Astrocyte (in vitro differentiated cells and primary cell): ENCODE measurements at regions not wholly inside any gene's neighbourhood (a gene's known extent, or its start where the extent isn't known, plus 50 kb on each side); places are given as distances from the start of the nearest gene placed in this dataset.

ENCODE experiments used
- EZH2 ChIP-seq: IDR thresholded peaks from 2 replicates; pipeline ENCODE4 v1.6.1; 2012; ENCODE audit warnings: mild to moderate bottlenecking, low read length, inconsistent platforms; ENCODE audit not compliant: insufficient read depth
- TF ChIP-seq, protein P1 (sequence below): IDR thresholded peaks from 2 replicates; pipeline ENCODE4 v1.5.1; 2011; ENCODE audit warnings: low read depth, mild to moderate bottlenecking, inconsistent platforms, low read length, moderate library complexity; ENCODE audit not compliant: insufficient read depth

DNA sequence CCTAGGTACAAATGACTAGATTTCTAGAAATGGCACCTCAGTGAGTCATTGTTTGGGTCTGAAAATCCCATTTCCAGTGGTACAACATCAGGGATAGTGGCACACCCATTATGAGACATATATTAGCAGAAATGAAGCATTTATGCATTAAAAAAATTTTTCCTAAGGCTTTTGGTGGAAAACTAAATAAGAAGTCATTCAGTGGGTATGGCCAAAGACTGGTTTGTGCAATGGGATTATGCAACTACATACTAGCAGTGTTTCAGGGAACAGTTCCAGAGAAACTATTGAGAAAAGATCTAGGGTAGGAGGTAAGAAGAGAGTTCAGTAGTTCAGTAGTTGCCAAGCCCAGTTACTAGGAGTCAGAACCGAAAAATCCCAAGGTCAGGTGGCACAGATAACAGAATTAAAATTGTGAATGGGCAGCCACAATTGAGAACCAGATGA, 106.5 kb upstream of the HAPLN1 start:
- no peak for TF ChIP-seq EZH2
- TF ChIP-seq, protein P1, sequence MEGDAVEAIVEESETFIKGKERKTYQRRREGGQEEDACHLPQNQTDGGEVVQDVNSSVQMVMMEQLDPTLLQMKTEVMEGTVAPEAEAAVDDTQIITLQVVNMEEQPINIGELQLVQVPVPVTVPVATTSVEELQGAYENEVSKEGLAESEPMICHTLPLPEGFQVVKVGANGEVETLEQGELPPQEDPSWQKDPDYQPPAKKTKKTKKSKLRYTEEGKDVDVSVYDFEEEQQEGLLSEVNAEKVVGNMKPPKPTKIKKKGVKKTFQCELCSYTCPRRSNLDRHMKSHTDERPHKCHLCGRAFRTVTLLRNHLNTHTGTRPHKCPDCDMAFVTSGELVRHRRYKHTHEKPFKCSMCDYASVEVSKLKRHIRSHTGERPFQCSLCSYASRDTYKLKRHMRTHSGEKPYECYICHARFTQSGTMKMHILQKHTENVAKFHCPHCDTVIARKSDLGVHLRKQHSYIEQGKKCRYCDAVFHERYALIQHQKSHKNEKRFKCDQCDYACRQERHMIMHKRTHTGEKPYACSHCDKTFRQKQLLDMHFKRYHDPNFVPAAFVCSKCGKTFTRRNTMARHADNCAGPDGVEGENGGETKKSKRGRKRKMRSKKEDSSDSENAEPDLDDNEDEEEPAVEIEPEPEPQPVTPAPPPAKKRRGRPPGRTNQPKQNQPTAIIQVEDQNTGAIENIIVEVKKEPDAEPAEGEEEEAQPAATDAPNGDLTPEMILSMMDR: no peak
